ENCODE measurements at regions not wholly inside any gene's neighbourhood (a gene's known extent, or its start where the extent isn't known, plus 50 kb on each side); places are given as distances from the start of the nearest gene placed in this dataset.

GRCh38 chr20:50363479-50363878 lies 146.7 kb upstream of the PTPN1 start:
- no peak for DNase-seq

GRCh38 chr20:50364542-50364941 lies 145.6 kb upstream of the PTPN1 start:
- DNase-seq: no peak

DNA sequence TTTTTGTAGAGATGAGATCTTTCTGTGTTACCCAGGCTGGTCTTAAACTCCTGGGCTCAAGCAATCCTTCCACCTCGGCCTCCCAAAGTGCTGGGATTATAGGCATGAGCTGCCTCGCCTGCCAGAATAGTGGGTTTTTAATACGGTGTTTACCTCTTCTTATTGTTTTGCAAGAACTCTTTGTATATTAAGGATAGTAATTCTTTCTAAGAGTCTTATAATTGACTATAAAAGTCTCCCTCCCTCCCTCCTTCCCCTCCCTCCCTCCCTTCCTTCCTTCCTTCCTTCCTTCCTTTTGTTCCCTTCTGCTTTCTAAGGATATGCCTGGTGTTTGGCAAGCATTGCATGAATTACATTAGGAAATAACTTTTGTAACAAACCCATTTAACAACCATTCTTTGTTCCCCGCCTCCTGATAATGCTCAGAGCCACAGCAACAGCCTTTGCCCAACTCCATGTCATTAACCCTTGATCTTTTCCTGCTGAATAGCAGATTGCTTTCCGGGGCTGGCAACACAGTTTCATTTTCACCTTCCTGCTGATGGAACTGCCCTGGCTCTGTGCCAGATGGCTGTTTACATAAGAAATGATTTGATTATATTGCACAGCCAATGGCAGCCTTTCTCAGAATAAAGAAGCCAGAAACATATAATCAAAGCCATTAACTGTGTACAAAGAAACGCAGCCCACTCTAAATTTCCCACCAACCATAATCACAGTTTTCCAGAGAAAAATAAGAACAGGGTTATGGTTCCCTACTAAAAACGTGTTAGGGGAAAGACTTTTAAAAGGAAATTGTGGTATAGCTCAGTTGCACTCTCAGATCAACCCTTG lies 143.7 kb upstream of the PTPN1 start:
- DNase-seq: no peak

GRCh38 chr20:50367104-50367674 lies 143.0 kb upstream of the PTPN1 start:
- DNase-seq: no peak

DNA sequence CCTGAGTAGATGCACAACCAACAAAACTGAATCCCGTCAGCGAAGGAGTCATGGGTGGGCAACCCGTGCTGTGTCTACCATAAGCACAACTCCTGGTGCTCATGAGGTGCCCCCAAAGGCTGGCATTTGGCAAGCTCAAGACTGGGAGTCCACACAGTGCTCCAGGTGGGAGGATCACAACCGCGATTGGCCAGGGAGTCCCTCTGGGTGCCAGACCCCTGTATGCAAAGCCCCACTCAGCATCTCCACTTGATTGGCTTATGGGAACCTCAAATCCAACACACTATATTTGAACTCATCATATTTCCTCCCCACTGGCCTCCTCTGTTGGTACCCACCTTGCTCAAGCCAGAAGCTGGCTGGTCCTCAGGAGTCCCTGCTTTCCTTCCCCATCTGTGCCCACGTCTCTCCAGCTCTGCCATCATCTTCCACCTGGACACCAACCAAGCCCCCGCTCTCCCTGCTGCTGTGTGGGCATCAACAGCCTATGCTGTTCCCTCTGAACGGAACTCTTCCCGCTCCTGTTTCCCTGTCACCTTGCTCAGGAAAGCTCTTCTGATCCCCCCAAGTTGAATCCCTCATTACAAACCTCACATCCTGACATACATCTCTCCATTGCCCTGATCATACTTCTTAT lies 142.3 kb upstream of the PTPN1 start:
- no peak for DNase-seq

DNA sequence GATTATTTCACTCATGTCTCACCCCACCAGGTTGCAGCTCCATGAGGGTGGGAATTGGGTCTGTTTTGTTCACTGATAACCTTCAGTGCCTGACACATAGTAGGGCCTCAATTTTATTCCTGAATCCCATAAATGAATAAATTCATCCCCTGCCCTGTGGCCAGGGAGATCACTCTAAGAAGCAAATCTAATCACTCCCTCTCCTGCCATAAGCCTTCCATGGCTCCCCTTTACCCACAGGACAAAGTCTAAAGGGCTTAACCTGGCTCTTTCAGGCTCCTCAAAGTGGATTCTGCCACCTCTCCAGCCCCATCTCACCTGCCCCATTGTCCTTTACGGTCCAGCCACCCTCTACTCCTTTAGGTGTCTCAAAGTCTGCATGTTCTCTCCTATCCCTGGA lies 141.8 kb upstream of the PTPN1 start:
- DNase-seq: no peak

DNA sequence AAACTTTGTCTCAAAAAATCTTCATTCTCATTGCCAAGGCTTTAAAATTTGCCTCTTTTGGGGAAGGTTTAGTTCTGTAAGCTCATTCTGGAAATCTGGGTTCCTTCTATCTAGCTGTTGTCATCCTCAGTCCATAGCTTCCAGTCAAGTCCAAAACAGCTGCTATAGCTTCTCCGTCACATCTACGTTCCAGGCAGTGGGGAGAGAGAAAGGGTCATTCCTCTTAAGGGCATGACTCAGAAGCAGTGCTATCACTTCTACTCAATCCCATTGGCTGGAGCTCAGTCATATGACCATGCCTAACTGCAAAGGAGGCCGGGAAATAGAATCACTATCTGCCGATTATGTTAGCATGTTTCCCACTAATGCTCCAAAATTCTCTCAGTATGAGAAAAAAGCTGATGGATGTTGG lies 141.4 kb upstream of the PTPN1 start:
- no peak for DNase-seq

GRCh38 chr20:50369225-50370035 lies 140.8 kb upstream of the PTPN1 start:
- DNase-seq: no peak

- DNase-seq: no peak
Measured at GRCh38 chr20:50370036-50370566, 140.1 kb upstream of the PTPN1 start.

GRCh38 chr20:50371878-50372769 lies 138.1 kb upstream of the PTPN1 start:
- no peak for DNase-seq

DNA sequence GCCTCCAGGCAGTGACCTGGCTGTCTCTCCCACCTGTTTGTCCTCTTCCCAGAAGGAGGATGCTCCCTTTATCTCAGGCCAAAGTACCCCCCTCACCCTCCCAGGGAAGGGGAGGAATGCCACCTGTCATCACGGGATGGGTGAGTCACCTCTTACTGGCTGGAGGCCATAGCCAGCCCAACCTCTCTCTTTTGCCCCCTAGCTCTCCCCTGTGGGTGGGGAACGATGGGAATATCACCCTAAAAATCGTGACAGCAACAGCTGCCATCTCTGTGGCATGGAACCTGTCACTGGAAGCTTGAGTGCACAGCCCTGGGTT lies 137.5 kb upstream of the PTPN1 start:
- no peak for DNase-seq

GRCh38 chr20:50373674-50374286 lies 136.4 kb upstream of the PTPN1 start:
- no peak for DNase-seq

- DNase-seq: no peak
Measured at GRCh38 chr20:50374541-50375078, 135.6 kb upstream of the PTPN1 start.

DNA sequence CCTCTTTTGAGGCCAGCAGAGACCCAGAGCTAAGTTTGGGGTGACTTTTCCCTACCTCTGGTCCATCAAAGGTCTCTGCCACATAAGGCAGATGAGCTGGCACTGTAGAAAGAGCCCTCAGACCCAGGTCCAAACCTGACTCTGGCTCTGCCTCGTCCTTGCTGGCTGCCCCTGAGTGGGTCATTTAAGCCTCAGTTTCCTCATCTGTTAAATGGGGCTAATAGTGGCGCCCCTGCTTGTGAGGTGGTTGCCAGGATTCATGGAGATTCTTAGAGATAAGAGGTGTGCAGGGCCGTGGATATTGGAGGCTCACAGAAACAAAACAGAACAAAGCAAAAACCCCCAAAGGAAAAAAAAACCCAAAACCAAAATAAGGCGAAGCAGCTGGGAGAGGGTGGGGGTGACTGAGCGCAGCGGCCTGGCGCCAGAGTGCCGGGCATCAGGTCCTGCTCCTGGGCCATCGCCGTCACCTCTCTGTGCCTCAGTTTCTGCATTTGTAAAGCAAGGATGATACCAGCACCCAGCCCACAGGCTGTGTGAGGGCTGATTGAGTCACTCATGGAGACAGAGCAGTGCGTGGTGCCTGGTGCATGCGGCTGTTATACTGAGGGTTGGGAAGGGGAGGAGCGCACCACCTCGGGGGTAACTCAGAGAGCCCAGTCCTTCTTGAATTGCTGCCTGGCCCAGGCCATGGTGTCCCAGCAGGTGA lies 133.8 kb upstream of the PTPN1 start:
- DNase-seq: no peak

DNA sequence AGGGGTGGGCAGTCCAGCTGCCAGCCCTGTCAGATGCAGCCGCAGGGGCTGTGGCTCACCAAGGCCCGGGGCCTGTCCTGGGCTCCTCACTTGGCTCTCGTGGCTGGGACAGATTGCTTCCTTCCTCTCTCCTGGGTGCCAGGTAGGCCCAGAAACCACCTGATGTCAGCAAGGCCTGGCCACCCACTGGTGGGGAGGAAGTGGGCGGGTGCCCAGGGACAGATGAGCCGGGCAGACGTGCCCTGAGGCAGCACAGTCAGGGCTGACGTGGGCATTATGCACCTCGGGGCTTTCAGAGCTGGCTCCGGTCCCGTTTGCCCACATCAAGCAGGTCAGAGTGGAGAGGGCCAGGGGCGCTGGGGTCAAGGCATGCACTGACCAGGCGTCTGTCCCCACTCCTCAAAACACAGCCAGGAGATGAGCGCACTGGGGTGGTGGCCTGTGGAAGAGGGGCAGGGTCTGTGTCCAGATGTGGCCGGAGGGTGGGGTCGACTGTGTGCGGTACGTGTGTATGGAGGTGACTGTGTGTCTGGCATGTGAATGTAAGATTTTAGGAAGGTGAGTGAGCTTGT lies 133.2 kb upstream of the PTPN1 start:
- DNase-seq: no peak

- no peak for DNase-seq
Measured at GRCh38 chr20:50378170-50379000, 131.8 kb upstream of the PTPN1 start.

DNA sequence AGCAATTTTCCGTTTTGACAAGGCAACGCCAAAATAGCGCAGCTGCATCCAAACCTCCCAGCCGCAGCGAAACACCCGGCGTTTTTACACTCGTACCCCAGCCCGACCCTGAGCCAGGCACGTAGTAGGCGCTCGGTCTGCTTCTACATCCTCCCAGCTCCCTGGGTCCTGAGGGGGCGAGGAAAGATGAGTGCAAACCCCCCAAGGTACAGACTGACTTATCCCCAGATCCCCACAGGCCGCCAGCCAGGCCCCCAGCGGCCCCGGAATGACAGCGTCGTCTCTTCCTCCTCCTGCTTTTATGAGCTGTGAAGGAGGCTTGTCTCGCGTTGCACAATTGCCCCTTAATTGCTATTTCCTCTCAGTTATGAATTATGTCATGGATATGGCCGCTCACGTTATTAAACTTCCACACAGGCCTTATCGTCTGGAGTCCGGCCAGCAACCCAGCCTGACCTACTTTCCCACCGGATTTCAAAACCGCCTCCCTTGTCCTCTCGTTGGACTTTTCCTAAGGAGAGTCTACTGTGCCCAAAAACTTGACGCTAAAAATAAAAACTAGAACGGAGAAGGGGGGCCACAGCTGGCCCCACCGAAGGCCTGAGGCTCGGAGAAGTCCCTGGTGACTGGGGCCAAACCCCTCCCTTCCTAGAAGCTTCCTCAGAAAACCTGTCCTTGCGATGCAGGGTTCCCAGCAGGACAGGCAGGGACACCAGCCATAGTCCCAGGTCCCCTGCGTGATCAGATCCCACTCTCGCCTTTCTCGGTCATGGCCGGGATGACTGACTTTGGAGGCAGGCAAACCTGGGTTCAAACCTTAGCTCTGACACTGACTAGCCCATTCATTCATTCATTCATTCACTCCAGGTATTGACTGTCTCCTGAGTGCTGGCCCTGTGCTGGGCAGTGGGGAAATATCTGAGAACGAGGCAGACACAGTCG lies 130.9 kb upstream of the PTPN1 start:
- no peak for DNase-seq

Data from midbrain (tissue), 1 donor.